Body of pancreas (tissue), 4 donors: ENCODE measurements at regions not wholly inside any gene's neighbourhood (a gene's known extent, or its start where the extent isn't known, plus 50 kb on each side); places are given as distances from the start of the nearest gene placed in this dataset.

Source experiments
- ATAC-seq: fragments of 150-250 bp; one replicate; pipeline ENCODE4 v1.9.1; 2016
- DNase-seq, 4 donors: peaks; one replicate each; pipeline ENCODE4 v3.0.0-alpha.2; 2019
- H3K27ac ChIP-seq, 4 donors: fragments of 200-600 bp; sonication (generic); 1 replicate in 3 of 4; 2 replicates in 1 of 4; pipeline versions ENCODE4 v1.5.1 to v1.6.1; 2016 to 2019; ENCODE audit warnings: mild to moderate bottlenecking in 1 of 4, mixed read lengths in 1 of 4, moderate library complexity in 1 of 4
- H3K27me3 ChIP-seq, 2 donors: fragments of 200-600 bp; sonication (generic); one replicate each; pipeline ENCODE4 v1.6.0; 2016; ENCODE audit warnings: mild to moderate bottlenecking in 1 of 2
- H3K36me3 ChIP-seq, 2 donors: fragments of 200-600 bp; sonication (generic); replicated peaks in 1 of 2; 2 replicates each; pipeline ENCODE4 v1.5.1; 2016; ENCODE audit warnings: low read depth in 2 of 2; ENCODE audit not compliant: insufficient read depth in 1 of 2
- H3K4me1 ChIP-seq: fragments of 200-600 bp; sonication (generic); one replicate; pipeline ENCODE4 v1.6.0; 2016
- H3K4me3 ChIP-seq, 2 donors: fragments of 200-600 bp; sonication (generic); 1 replicate in 1 of 2; 2 replicates in 1 of 2; pipeline ENCODE4 v1.5.1; 2016 to 2019
- H3K9me3 ChIP-seq, 3 donors: fragments of 200-600 bp; sonication (generic); 1 replicate in 2 of 3; 2 replicates in 1 of 3; pipeline ENCODE4 v1.5.1; 2016
- CTCF ChIP-seq, 7 experiments: fragments of 450-650 bp in 4 of 7; fragments of 200-600 bp in 3 of 7; sonication (generic) in 3 of 7; IDR thresholded peaks; one replicate each; pipeline ENCODE4 v1.5.1; 2016 to 2019; ENCODE audit warnings: antibody characterized with exemption in 7 of 7
- POLR2A ChIP-seq, 3 donors: fragments of 450-650 bp; IDR thresholded peaks; one replicate each; pipeline ENCODE4 v1.6.1; 2016; ENCODE audit warnings: antibody characterized with exemption in 3 of 3, mild to moderate bottlenecking in 2 of 3
- WGBS, 2 donors: methylation state at CpG; one replicate each; pipeline ENCODE4 v1.1.5; 2017; 5-methylcytosine and 5-hydroxymethylcytosine counted together
- intact Hi-C: fragments of 100-400 bp; cut with DNase I; formaldehyde crosslinking; loops from one replicate; pipeline ENCODE4 v1.15.1; 2023

DNA sequence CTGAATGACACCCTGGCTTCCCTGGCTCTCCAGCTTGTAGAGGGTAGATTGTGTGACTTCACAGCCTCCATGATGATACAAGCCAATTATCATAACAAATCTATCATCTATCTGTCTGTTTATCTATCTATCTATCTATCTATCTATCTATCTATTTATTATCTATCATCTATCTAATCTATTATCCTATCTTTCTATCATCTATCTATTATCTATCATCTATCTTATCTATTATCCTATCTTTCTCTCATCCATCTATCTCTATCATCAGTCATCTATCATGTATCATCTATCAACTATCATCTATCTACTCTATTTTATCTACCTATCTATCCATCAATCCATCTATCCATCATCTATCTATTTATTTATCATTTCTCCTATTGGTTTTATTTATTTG lies 361.8 kb downstream of the RNF144A start:
- Histone ChIP-seq H3K4me3 (no peak overlapping the region), H3K27ac (peak overlapping the region in 1 of 4 donors; percentile 65), H3K9me3 (no peaks in the 10 kb centered on the region), H3K27me3 (no peaks in the 10 kb centered on the region), H3K36me3 (no peaks in the 10 kb centered on the region), H3K4me1 (peaks cover 59% of the 10 kb centered on the region)
- DNase-seq: no peak
- intact Hi-C loops: no loop called here
- no peak for ATAC-seq
- TF ChIP-seq CTCF (IDR thresholded peaks at IDR 0.05) (no peak), POLR2A (IDR thresholded peaks at IDR 0.05) (no peak)

GRCh38 chr2:7279421-7279949 lies 362.3 kb downstream of the RNF144A start:
- ATAC-seq (peak; percentile 85), DNase-seq (peak in 2 of 4 donors; percentile 20 to 46)
- intact Hi-C loops: no loop called here
- Histone ChIP-seq H3K27me3 (no peaks in the 10 kb centered on the region), H3K4me1 (peaks cover 59% of the 10 kb centered on the region), H3K9me3 (no peaks in the 10 kb centered on the region), H3K4me3 (no peak overlapping the region), H3K36me3 (no peaks in the 10 kb centered on the region), H3K27ac (peak overlapping the region in 3 of 4 donors; percentile 49 to 69 (median 65))
- WGBS, 2 donors: 10 to 14% methylated on average over 7 of the region's 7 CpGs
- TF ChIP-seq CTCF (IDR thresholded peaks at IDR 0.05): no peak
- TF ChIP-seq POLR2A (IDR thresholded peaks at IDR 0.05): no peak

DNA sequence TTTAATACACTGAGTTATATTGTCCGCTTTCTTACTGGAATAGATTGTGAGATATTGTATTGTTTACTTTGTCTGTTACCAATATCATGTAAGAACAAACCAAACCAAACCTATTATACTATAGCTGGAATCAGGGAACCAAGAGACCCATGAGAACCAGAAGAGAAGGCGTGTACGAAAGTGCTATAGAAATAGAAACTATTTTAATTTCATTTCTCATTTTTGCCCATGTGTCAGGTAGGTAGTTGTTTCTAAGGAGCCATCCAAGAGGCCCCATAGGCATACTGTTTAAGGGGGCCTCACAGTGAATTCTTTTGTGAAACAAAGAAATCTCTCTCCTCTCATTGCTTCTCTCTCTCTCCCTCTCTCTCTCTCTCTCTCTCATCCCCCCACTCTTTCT lies 363.6 kb downstream of the RNF144A start:
- WGBS, 2 donors: 54 to 78% methylated on average over 3 of the region's 3 CpGs
- H3K27ac ChIP-seq: no peak overlapping the region
- DNase-seq: no peak
- H3K4me1 ChIP-seq: peaks cover 54% of the 10 kb centered on the region
- ATAC-seq: no peak
- no peak overlapping the region for H3K4me3 ChIP-seq
- no peaks in the 10 kb centered on the region for H3K9me3 ChIP-seq
- no peaks in the 10 kb centered on the region for H3K27me3 ChIP-seq
- intact Hi-C loops: no loop called here
- H3K36me3 ChIP-seq: no peaks in the 10 kb centered on the region
- TF ChIP-seq CTCF (IDR thresholded peaks at IDR 0.05) (no peak), POLR2A (IDR thresholded peaks at IDR 0.05) (no peak)

DNA sequence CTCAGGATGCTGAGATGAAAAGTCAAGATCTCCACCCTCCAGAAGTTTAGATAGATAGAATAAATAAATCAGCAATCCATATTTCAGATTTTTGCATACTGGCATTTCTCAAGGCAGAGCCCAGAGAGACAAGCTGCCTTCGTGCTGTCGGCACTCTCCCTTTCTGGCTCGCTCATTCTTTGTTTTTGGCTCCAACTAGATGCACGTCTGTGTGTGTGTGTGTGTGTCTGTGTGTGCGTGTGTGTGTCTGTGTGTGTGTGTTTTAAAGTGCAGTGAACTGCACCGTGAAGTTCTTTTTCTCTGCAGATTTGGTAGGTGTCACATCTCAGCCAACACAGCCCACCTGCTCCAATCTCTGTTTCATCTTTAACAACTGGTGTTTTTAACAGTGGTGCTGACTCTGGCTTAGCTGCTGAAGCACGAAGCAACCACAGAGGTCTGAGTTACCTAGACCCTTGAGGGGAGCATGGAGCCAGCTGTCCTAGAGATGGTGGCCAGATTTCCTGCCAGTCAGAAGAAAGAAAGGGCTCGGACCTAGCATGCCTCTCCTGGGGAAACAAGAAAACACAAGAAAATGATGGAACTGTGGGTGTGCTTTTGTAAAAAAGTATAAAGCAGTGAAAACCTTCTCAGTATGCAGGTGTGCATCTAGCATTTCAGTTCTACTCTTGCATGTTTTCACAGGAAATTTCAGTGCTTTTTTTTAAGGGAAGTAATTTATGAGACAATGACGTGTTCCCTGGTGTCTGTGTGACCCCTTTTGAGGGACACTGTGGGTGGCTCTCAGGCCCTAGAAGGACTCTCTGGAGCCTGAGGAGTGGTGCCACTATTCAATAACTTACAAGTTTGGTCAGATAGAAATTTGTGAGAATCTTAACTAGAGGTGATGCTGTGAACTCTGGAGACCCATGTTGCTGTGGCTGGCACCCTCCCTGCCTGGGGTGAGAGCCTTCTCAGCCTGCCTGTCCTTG lies 364.3 kb downstream of the RNF144A start:
- no peak for TF ChIP-seq POLR2A (IDR thresholded peaks at IDR 0.05)
- no peak for TF ChIP-seq CTCF (IDR thresholded peaks at IDR 0.05)
- ATAC-seq (no peak), DNase-seq (peak in 2 of 4 donors; percentile 9 to 26)
- no peaks in the 10 kb centered on the region for H3K9me3 ChIP-seq
- no peak overlapping the region for H3K4me3 ChIP-seq
- H3K27ac ChIP-seq: no peak overlapping the region
- H3K27me3 ChIP-seq: no peaks in the 10 kb centered on the region
- intact Hi-C loops: no loop called here
- no peaks in the 10 kb centered on the region for H3K36me3 ChIP-seq
- WGBS, 2 donors: 40 to 44% methylated on average over 9 of the region's 9 CpGs
- H3K4me1 ChIP-seq: peaks cover 57% of the 10 kb centered on the region
